ENCODE measurements at regions not wholly inside any gene's neighbourhood (a gene's known extent, or its start where the extent isn't known, plus 50 kb on each side); places are given as distances from the start of the nearest gene placed in this dataset.

- TF ChIP-seq PPARA (CRISPR knock-in tag; IDR thresholded peaks at IDR 0.05; ENCODE audit: borderline replicate concordance) (no peak), CREB5 (CRISPR knock-in tag; IDR thresholded peaks at IDR 0.05; ENCODE audit: low read depth) (no peak), TCF4 (CRISPR knock-in tag; IDR thresholded peaks at IDR 0.05; ENCODE audit: borderline replicate concordance) (no peak), ZFP30 (CRISPR knock-in tag; IDR thresholded peaks at IDR 0.05) (no peak), ZNF565 (CRISPR knock-in tag; conservative IDR thresholded peaks at IDR 0.05; ENCODE audit: low read depth) (no peak), OSR1 (CRISPR knock-in tag; IDR thresholded peaks at IDR 0.05) (no peak), ESRRG (CRISPR knock-in tag; IDR thresholded peaks at IDR 0.05) (no peak), RARB (CRISPR knock-in tag; IDR thresholded peaks at IDR 0.05) (no peak), CSRNP3 (CRISPR knock-in tag; IDR thresholded peaks at IDR 0.05) (no peak), ZNF70 (CRISPR knock-in tag; IDR thresholded peaks at IDR 0.05) (no peak), BACH2 (CRISPR knock-in tag; IDR thresholded peaks at IDR 0.05; ENCODE audit: borderline replicate concordance) (no peak), CSDC2 (CRISPR knock-in tag; IDR thresholded peaks at IDR 0.05) (no peak), ZFP3 (CRISPR knock-in tag; IDR thresholded peaks at IDR 0.05) (no peak), SNAI2 (CRISPR knock-in tag; IDR thresholded peaks at IDR 0.05) (no peak)
Measured at GRCh38 chr18:78720456-78721237, 259.0 kb upstream of the SALL3 start.
